ENCODE measurements at regions not wholly inside any gene's neighbourhood (a gene's known extent, or its start where the extent isn't known, plus 50 kb on each side); places are given as distances from the start of the nearest gene placed in this dataset.
A peak's percentile ranks its signal among the peaks of the same experiment; 100 is the strongest.

DNA sequence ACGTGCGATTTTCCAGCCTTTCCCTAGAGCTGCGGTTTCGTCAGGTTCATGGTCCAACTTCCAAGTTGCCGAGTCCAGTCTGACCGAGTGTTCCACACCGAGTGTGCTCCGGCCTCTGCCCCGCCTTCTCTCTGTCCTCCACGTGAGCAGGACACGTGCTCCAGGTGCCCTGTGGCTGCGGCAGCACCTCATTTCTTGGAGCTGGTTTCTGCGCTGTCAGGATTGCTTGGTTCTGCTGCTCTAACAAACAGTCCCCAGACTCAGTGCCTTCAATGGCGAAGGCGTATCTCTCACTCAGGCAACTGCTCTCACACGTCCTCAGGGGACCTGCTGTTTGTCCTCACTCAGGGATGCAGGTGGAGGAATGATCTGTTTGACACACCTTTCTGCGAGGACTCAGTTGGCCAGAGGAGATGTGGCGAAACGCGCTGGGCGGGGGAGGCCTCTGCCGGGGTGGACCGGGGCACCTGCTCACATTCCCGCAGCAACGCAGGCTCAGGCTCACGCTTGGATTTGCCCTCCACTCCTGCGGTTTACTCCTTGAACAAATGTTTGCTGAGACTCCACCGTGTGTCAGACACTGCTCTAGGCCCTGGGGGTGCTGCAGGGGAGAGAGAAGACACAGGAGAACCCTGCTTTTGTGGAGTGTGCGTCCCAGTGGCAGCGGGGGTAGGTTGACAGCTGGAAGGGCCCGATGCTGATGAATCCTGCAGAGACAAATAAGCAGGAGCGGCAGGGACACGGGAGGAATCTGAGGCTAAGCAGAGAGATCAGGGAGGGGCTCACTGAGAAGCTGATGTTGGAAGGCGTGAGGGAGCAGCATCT lies 63.4 kb upstream of the FBRSL1 start:
- H3K18ac ChIP-seq (ENCODE audit: low read length) = peak overlapping the region; percentile 84
- H3K9me3 ChIP-seq (replicated peaks in 1 of 2; ENCODE audit: control insufficient read depth in 2 of 2, insufficient read depth in 1 of 2, low read depth in 1 of 2, low read length in 2 of 2) = peaks cover 16 to 19% of the 10 kb centered on the region in 2 donors
- H3K23ac ChIP-seq (ENCODE audit: low read depth, low read length, poor library complexity) = no peak overlapping the region
- H3K4ac ChIP-seq (ENCODE audit: low read length) = no peak overlapping the region
- no peak overlapping the region for H3K4me2 ChIP-seq (ENCODE audit: insufficient read depth, low read length, poor library complexity, severe bottlenecking)
- peak overlapping the region; percentile 32 for H2BK120ac ChIP-seq (ENCODE audit: low read depth, low read length)
- no peak overlapping the region for H2AFZ ChIP-seq (ENCODE audit: low read length)
- peak overlapping the region; percentile 96 for H2AK5ac ChIP-seq (ENCODE audit: low read depth, low read length)
- H3K9ac ChIP-seq (ENCODE audit: low read depth, low read length, poor library complexity) = peak overlapping the region; percentile 45
- no CpG with 5 or more reads among the region's 34 CpGs for WGBS, 2 donors (ENCODE audit: extremely low coverage in 2 of 2, insufficient read length in 2 of 2, insufficient replicate concordance in 1 of 2)
- H3K14ac ChIP-seq (ENCODE audit: low read length) = peak overlapping the region; percentile 61
- H3K4me1 ChIP-seq (ENCODE audit: control insufficient read depth in 2 of 2, insufficient read depth in 1 of 2, low read depth in 1 of 2, low read length in 2 of 2) = peaks cover 10 to 60% of the 10 kb centered on the region in 2 donors
- no peak overlapping the region for H4K91ac ChIP-seq (ENCODE audit: low read depth, low read length, poor library complexity)
- no peak overlapping the region for H3K4me3 ChIP-seq (ENCODE audit: low read length in 2 of 2)
- H3K36me3 ChIP-seq (replicated peaks in 1 of 2; ENCODE audit: control insufficient read depth in 2 of 2, insufficient read depth in 2 of 2, low read length in 2 of 2) = no peaks in the 10 kb centered on the region
- H2BK5ac ChIP-seq (ENCODE audit: low read length) = no peak overlapping the region
- no peaks in the 10 kb centered on the region for H3K79me1 ChIP-seq (ENCODE audit: low read depth, low read length)
- peak overlapping the region; percentile 91 for H2BK12ac ChIP-seq (ENCODE audit: low read length)
- no peak overlapping the region for H4K8ac ChIP-seq (ENCODE audit: low read depth, low read length)
- no peak for DNase-seq (ENCODE audit: low spot score)
- peaks cover 0 to 92% (median 0%) of the 10 kb centered on the region in 3 experiments for H3K27me3 ChIP-seq (ENCODE audit: control insufficient read depth in 3 of 3, insufficient read depth in 3 of 3, low read depth in 1 of 3, low read length in 3 of 3)
- H2BK15ac ChIP-seq (ENCODE audit: low read length) = peak overlapping the region; percentile 96
- no peak overlapping the region for H3K27ac ChIP-seq (replicated peaks; ENCODE audit: low read length)

- Histone ChIP-seq H3K4me3 (ENCODE audit: low read length in 2 of 2) (peak overlapping the region in 1 of 2 donors; percentile 41), H2BK12ac (ENCODE audit: low read length) (peak overlapping the region; percentile 11), H2AFZ (ENCODE audit: low read length) (no peak overlapping the region), H3K4ac (ENCODE audit: low read length) (peak overlapping the region; percentile 24), H3K4me1 (ENCODE audit: control insufficient read depth in 2 of 2, insufficient read depth in 1 of 2, low read depth in 1 of 2, low read length in 2 of 2) (peaks cover 11 to 50% of the 10 kb centered on the region in 2 donors), H3K18ac (ENCODE audit: low read length) (peak overlapping the region; percentile 95), H3K4me2 (ENCODE audit: insufficient read depth, low read length, poor library complexity, severe bottlenecking) (no peak overlapping the region), H3K9me3 (replicated peaks in 1 of 2; ENCODE audit: control insufficient read depth in 2 of 2, insufficient read depth in 1 of 2, low read depth in 1 of 2, low read length in 2 of 2) (peaks cover 16 to 22% of the 10 kb centered on the region in 2 donors), H3K14ac (ENCODE audit: low read length) (peak overlapping the region; percentile 11), H3K36me3 (replicated peaks in 1 of 2; ENCODE audit: control insufficient read depth in 2 of 2, insufficient read depth in 2 of 2, low read length in 2 of 2) (no peaks in the 10 kb centered on the region), H2BK120ac (ENCODE audit: low read depth, low read length) (peak overlapping the region; percentile 73), H2BK5ac (ENCODE audit: low read length) (peak overlapping the region; percentile 1), H2AK5ac (ENCODE audit: low read depth, low read length) (peak overlapping the region; percentile 36), H4K8ac (ENCODE audit: low read depth, low read length) (peak overlapping the region; percentile 31), H3K79me1 (ENCODE audit: low read depth, low read length) (no peaks in the 10 kb centered on the region), H3K27ac (replicated peaks; ENCODE audit: low read length) (peak overlapping the region; percentile 87), H3K27me3 (ENCODE audit: control insufficient read depth in 3 of 3, insufficient read depth in 3 of 3, low read depth in 1 of 3, low read length in 3 of 3) (peaks cover 0 to 91% (median 0%) of the 10 kb centered on the region in 3 experiments), H3K9ac (ENCODE audit: low read depth, low read length, poor library complexity) (no peak overlapping the region), H2BK15ac (ENCODE audit: low read length) (peak overlapping the region; percentile 65), H3K23ac (ENCODE audit: low read depth, low read length, poor library complexity) (no peak overlapping the region), H4K91ac (ENCODE audit: low read depth, low read length, poor library complexity) (peak overlapping the region; percentile 87)
- no peak for DNase-seq (ENCODE audit: low spot score)
- whole genome bisulfite sequencing, 2 donors (ENCODE audit: extremely low coverage in 2 of 2, insufficient read length in 2 of 2, insufficient replicate concordance in 1 of 2) = no CpG with 5 or more reads among the region's 4 CpGs
Observed at GRCh38 chr12:132424811-132425210, 65.1 kb upstream of the FBRSL1 start.

- no CpG with 5 or more reads among the region's 31 CpGs for WGBS, 2 donors (ENCODE audit: extremely low coverage in 2 of 2, insufficient read length in 2 of 2, insufficient replicate concordance in 1 of 2)
- Histone ChIP-seq H2AFZ (ENCODE audit: low read length) (no peak overlapping the region), H3K4ac (ENCODE audit: low read length) (no peak overlapping the region), H3K14ac (ENCODE audit: low read length) (no peak overlapping the region), H2BK12ac (ENCODE audit: low read length) (peak overlapping the region; percentile 59), H3K23ac (ENCODE audit: low read depth, low read length, poor library complexity) (no peak overlapping the region), H3K27ac (replicated peaks; ENCODE audit: low read length) (peak overlapping the region; percentile 92), H2BK5ac (ENCODE audit: low read length) (peak overlapping the region; percentile 1), H2BK15ac (ENCODE audit: low read length) (peak overlapping the region; percentile 90), H3K18ac (ENCODE audit: low read length) (peak overlapping the region; percentile 95), H3K36me3 (replicated peaks in 1 of 2; ENCODE audit: control insufficient read depth in 2 of 2, insufficient read depth in 2 of 2, low read length in 2 of 2) (no peaks in the 10 kb centered on the region), H4K8ac (ENCODE audit: low read depth, low read length) (no peak overlapping the region), H4K91ac (ENCODE audit: low read depth, low read length, poor library complexity) (no peak overlapping the region), H3K79me1 (ENCODE audit: low read depth, low read length) (no peaks in the 10 kb centered on the region), H2AK5ac (ENCODE audit: low read depth, low read length) (peak overlapping the region; percentile 97), H3K4me2 (ENCODE audit: insufficient read depth, low read length, poor library complexity, severe bottlenecking) (peak overlapping the region; percentile 21), H3K9me3 (replicated peaks in 1 of 2; ENCODE audit: control insufficient read depth in 2 of 2, insufficient read depth in 1 of 2, low read depth in 1 of 2, low read length in 2 of 2) (peaks cover 16 to 22% of the 10 kb centered on the region in 2 donors), H3K4me1 (ENCODE audit: control insufficient read depth in 2 of 2, insufficient read depth in 1 of 2, low read depth in 1 of 2, low read length in 2 of 2) (peaks cover 15 to 45% of the 10 kb centered on the region in 2 donors), H3K27me3 (ENCODE audit: control insufficient read depth in 3 of 3, insufficient read depth in 3 of 3, low read depth in 1 of 3, low read length in 3 of 3) (peaks cover 0 to 89% (median 0%) of the 10 kb centered on the region in 3 experiments), H3K4me3 (ENCODE audit: low read length in 2 of 2) (no peak overlapping the region), H2BK120ac (ENCODE audit: low read depth, low read length) (peak overlapping the region; percentile 83), H3K9ac (ENCODE audit: low read depth, low read length, poor library complexity) (peak overlapping the region; percentile 26)
- peak; percentile 78 for DNase-seq (ENCODE audit: low spot score)
Observed at GRCh38 chr12:132423820-132424645, 65.9 kb upstream of the FBRSL1 start.

All from neuronal stem cell (in vitro differentiated cells).